Stimulated activated CD8-positive, alpha-beta memory T cell treated with anti-CD3 and anti-CD28 coated beads, Interleukin-2, amount 100 ng/mL, for 48 hours (primary cell): ENCODE measurements at regions not wholly inside any gene's neighbourhood (a gene's known extent, or its start where the extent isn't known, plus 50 kb on each side); places are given as distances from the start of the nearest gene placed in this dataset.
A peak's percentile ranks its signal among the peaks of the same experiment; 100 is the strongest.

Experiments used
- DNase-seq, 2 donors: peaks; one replicate each; pipeline ENCODE4 v3.0.0-alpha.2; 2020; ENCODE audit warnings: low read depth in 2 of 2

DNA sequence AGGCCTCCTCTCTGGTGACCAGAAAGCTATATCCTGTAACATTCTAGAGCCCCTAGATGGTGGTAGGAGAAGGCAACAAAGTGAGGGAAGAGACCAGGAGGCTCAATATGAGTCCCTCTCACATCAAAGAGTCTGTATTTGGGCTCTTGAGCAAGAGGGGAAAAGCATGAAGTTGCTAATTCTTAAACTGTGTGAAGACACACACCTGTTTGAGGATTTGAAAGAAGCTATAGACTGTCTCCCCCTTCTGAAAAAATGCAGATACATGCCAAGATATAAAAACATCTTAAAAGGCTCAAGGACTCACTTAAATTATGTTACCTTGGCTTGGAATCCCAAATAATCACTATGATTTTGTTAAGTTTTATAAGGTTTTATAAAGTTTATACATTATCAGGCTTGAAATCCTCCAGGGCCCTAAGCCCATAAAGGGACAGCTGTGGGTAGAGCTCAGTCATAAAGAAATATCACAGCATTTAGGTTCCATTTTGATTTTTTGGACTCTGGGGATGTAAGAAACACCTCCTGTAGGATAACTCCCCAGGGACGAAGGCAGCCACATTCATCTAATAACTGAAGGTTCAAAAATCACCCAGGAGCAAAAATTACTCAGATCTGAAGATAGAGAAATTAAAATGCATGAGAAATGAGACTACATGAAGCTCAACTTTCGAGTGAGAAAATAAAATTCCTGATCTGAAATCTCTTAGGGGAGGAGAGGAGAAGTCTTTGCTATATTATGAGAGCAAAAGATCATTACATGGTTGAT, 136.1 kb upstream of the LGALSL start:
- no peak for DNase-seq

DNA sequence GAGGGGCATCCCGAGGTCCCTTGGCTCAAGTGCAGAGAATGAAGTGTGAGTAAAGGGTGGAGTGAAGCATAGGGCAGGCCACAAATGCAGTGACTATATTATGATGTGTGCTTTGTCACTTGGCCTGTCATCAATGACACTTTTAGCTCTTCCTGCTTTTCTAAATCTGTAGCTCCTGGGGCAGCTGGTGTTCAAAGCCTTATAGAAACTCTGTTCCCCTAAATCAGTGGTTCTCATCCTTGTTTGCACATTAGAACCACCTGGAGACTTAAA, 135.6 kb upstream of the LGALSL start:
- no peak for DNase-seq

DNA sequence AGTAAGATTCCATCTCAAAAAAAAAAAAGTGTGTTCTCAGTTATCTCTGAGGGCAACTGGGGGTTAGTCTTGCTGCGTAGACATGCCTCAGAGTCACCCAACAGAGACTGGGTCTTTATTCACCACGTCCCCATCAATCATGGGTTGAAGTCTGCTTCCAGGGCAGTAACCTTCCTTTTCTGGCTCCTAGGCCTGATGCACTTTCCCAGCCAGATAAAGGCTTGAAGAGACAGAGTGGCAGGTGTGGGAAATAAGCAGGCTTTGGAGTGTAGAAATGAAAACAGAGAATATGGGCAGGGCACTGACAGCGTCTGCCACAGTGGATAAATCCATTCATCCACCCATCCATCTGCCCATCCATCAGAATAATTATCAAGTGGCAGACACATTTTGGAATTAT, 134.1 kb upstream of the LGALSL start:
- no peak for DNase-seq

GRCh38 chr2:64322433-64322832, 131.5 kb upstream of the LGALSL start:
- DNase-seq, result no peak

GRCh38 chr2:64323197-64323596, 130.8 kb upstream of the LGALSL start:
- no peak for DNase-seq

- no peak for DNase-seq
Observed at GRCh38 chr2:64324746-64325410, 129.1 kb upstream of the LGALSL start.

- no peak for DNase-seq
Observed at GRCh38 chr2:64325477-64325851, 128.5 kb upstream of the LGALSL start.

- peak in 1 of 2 donors; percentile 28 for DNase-seq
Observed at GRCh38 chr2:64325852-64326577, 127.9 kb upstream of the LGALSL start.

DNA sequence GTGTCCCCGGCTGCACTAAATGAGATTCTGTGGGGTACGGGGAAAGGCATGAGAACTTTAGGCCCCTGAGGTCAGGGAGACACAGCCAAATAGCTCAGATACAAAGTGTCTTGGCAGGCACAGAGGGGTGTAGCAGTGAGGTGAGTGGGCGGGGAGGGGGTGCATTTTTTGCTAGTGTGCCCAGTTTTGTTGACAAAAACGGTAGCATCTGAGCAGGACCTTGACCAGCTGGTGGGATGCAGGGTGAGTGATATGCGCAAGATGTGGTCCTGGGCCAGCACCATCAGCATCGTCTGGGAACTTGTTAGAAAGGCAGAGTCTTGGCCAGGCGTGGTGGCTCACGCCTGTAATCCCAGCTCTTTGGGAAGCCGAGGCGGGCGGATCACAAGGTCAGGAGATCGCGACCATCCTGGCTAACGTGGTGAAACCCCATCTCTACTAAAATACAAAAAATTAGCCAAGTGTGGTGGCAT, 127.3 kb upstream of the LGALSL start:
- DNase-seq, result no peak

GRCh38 chr2:64327129-64327509, 126.8 kb upstream of the LGALSL start:
- DNase-seq, result no peak

DNA sequence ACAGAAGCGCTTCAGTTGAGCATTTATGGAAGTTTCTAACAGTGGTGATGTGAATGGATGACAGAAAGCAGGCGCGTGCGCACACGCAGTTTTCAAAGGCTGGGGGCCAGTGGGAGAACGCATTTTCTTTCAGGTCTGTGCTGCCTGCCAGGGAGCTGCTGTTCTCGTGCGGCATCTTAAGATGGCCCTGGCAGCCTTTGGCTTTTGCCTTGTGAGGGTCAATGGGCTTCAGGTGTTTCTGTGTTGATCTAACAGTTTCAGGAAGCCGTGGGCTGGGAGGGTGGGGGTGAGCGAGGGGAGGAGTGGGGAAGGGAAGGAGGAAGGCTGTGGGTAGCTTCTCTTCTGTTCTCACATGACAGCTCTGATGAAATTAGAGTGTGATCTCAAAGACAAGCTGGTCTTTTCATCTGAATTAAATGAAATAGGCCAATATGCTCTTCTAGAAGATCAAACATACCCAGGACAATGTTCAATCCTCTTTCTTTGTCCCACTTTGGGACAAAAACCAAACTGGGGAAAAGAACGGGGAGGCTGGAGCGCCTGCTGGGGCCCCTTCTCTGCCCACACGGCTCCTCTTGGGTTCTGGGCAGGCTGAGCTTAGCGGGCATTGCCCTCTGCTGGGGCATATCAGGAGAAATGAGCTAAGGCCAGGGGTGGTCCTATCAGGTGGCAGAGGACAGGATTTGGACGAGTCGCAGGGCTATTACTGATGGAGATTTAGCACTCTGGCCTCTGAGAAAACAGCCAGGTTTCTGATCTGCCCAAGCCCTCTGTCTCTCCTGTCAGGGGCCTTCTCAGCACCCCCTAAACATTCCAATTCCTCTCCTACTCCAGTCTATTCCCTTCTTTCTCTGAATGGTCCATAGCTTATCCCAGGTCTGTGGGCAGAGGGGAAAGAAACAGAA, 126.2 kb upstream of the LGALSL start:
- peak; percentile 28 to 34 for DNase-seq

DNA sequence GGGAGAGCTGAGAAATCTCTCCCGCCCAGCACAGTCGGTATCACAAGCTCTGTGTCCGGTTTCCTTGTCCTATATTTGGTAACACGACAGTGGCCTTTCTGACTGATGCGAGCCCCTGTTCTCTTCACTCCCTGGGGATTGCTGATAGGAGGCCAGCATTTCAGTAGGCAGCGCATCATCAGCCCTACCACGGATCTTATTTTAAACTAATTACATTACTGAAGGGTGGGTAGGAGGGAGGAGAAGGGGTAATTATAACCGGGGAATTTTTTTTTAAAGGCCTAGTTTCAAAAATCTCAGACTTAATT, 125.6 kb upstream of the LGALSL start:
- DNase-seq, result no peak

GRCh38 chr2:64328756-64329155, 125.2 kb upstream of the LGALSL start:
- DNase-seq, result no peak

- DNase-seq, result no peak
Observed at GRCh38 chr2:64329848-64330247, 124.1 kb upstream of the LGALSL start.

DNA sequence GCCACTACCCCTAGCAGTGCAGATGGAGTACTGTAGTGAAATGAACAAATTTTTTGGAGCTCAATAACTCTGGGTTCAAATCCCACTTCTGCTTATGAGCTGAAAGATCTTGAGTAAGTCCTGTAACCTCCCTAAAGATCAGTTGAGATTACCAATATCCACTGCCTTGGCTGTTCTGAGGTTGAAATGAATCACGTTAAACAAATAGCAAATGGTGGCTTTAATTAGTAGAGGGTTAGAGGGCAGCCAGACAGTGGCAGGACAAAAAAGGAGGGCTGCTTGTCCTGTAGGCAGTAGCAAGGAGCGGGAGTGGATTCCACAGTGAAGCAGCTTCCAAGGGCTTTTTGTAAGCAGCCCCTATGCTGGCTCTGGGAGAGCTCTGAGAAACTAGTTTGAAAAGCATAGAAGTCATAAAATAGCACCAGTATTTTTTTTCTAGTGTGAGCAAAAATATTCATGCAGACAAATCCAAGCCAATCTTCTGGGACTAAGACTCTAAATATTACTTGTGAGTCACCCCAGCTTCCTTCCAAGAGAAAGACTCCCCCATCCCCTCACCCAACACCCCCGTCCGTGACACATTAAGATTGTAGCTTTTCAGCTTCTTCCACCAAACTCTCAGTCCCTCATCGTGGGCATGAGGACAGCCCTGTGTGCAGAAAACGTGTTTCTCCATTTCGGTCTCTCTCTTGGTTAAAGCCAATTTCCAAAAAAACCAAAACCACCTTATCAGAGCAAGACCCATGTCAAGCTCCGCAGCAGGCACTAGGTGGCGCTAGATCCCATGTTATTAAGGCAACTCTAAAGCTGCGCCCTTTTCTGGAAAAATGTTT, 123.5 kb upstream of the LGALSL start:
- DNase-seq, result peak; percentile 57 to 65

- no peak for DNase-seq
Observed at GRCh38 chr2:64331114-64331645, 122.8 kb upstream of the LGALSL start.

GRCh38 chr2:64331849-64332699, 121.9 kb upstream of the LGALSL start:
- DNase-seq, result no peak

DNA sequence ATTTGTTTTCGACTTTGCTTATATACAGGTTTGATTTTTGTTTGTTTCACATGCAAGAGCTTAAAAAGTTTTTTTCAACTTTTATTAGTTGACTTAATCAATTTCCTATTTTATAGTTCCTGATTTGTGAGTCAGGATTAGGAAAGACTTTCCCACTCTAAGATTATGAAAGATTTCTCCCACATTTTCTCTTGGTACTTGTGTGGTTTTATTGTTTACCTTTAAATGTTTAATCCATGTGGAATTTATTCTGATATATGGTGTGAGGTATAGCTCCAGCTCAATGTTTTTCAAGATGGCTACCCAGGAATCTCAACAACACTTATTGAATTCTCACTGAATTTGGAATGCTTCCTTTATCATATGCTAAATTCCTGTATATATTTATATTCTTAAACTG, 117.8 kb upstream of the LGALSL start:
- no peak for DNase-seq

DNA sequence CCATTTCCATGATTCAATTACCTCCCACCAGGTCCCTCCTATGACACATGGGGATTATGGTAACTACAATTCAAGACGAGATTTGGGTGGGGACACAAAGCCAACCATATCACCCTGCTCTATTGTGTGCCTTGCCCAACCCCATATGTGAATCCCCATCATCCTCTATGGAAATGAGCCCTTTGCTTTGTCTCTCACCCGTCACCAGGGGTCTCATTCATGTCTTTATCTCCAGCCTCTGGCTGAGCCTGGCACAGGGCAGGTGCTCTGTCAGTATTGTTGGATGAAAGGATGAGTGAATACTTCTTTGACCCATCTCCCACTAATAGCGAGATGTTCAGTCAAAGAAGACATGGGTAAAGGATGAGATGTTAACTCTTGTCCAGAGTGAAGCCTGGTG, 116.6 kb upstream of the LGALSL start:
- no peak for DNase-seq

- no peak for DNase-seq
Observed at GRCh38 chr2:64338108-64338507, 115.9 kb upstream of the LGALSL start.
